H9 (cell line): ENCODE measurements at regions not wholly inside any gene's neighbourhood (a gene's known extent, or its start where the extent isn't known, plus 50 kb on each side); places are given as distances from the start of the nearest gene placed in this dataset.

Experiments
- DNase-seq: peaks from one replicate; pipeline ENCODE4 v3.0.0-alpha.2; 2017
- H2AFZ ChIP-seq: one replicate; pipeline ENCODE4 v1.6.1; 2013; ENCODE audit warnings: mild to moderate bottlenecking, low read length, control low read depth, moderate library complexity
- H2AK5ac ChIP-seq: 2 replicates; pipeline ENCODE4 v1.6.1; 2013; ENCODE audit warnings: low read length, control low read depth, mixed read lengths; ENCODE audit not compliant: insufficient read length
- H2BK120ac ChIP-seq: one replicate; pipeline ENCODE4 v1.6.1; 2013; ENCODE audit warnings: low read depth, mild to moderate bottlenecking, low read length, control low read depth, inconsistent platforms; ENCODE audit not compliant: poor library complexity, severe bottlenecking
- H2BK12ac ChIP-seq: 2 replicates; pipeline ENCODE4 v1.6.1; 2013; ENCODE audit warnings: low read length, control low read depth, mixed read lengths, low read depth; ENCODE audit not compliant: insufficient read length
- H2BK15ac ChIP-seq: 2 replicates; pipeline ENCODE4 v1.6.1; 2013; ENCODE audit warnings: low read depth, low read length, control low read depth
- H2BK20ac ChIP-seq: one replicate; pipeline ENCODE4 v1.6.1; 2013; ENCODE audit warnings: low read depth, mild to moderate bottlenecking, low read length, control low read depth, inconsistent platforms; ENCODE audit not compliant: poor library complexity, severe bottlenecking
- H2BK5ac ChIP-seq: 2 replicates; pipeline ENCODE4 v1.6.1; 2013; ENCODE audit warnings: low read length, control low read depth, mixed read lengths; ENCODE audit not compliant: insufficient read length
- H3K14ac ChIP-seq: 2 replicates; pipeline ENCODE4 v1.6.1; 2013; ENCODE audit warnings: low read length, control low read depth; ENCODE audit not compliant: insufficient read depth
- H3K18ac ChIP-seq: 2 replicates; pipeline ENCODE4 v1.6.1; 2013; ENCODE audit warnings: low read depth, mild to moderate bottlenecking, mixed read lengths, low read length, control low read depth; ENCODE audit not compliant: insufficient read length
- H3K23ac ChIP-seq: 2 replicates; pipeline ENCODE4 v1.6.1; 2013; ENCODE audit warnings: low read length, control low read depth, mixed read lengths, low read depth; ENCODE audit not compliant: insufficient read length
- H3K23me2 ChIP-seq: 2 replicates; pipeline ENCODE4 v1.6.1; 2013; ENCODE audit warnings: low read depth, mild to moderate bottlenecking, mixed read lengths, low read length, control low read depth; ENCODE audit not compliant: insufficient read length, poor library complexity, severe bottlenecking
- H3K27ac ChIP-seq: 2 replicates; pipeline ENCODE4 v1.5.1; 2013; ENCODE audit warnings: low read length, control low read depth, mixed read lengths, low read depth; ENCODE audit not compliant: insufficient read length
- H3K27me3 ChIP-seq: 2 replicates; pipeline ENCODE4 v1.6.1; 2013; ENCODE audit warnings: low read length, control low read depth, inconsistent platforms; ENCODE audit not compliant: insufficient read depth
- H3K4ac ChIP-seq: 2 replicates; pipeline ENCODE4 v1.6.1; 2013; ENCODE audit warnings: low read depth, mild to moderate bottlenecking, control low read depth, inconsistent platforms, low read length, moderate library complexity
- H3K4me1 ChIP-seq: 2 replicates; pipeline ENCODE4 v1.6.1; 2013; ENCODE audit warnings: low read length, control low read depth, inconsistent platforms; ENCODE audit not compliant: insufficient read depth
- H3K4me2 ChIP-seq: 2 replicates; pipeline ENCODE4 v1.6.1; 2013; ENCODE audit warnings: low read length, control low read depth, mixed read lengths; ENCODE audit not compliant: insufficient read length, insufficient read depth
- H3K56ac ChIP-seq: 2 replicates; pipeline ENCODE4 v1.6.1; 2013; ENCODE audit warnings: low read depth, mild to moderate bottlenecking, mixed read lengths, low read length, control low read depth; ENCODE audit not compliant: insufficient read length
- H3K79me1 ChIP-seq: 2 replicates; pipeline ENCODE4 v1.6.1; 2013; ENCODE audit warnings: low read depth, mild to moderate bottlenecking, moderate library complexity, low read length, control low read depth, inconsistent platforms; ENCODE audit not compliant: insufficient read depth, poor library complexity, severe bottlenecking
- H3K79me2 ChIP-seq: 2 replicates; pipeline ENCODE4 v1.6.1; 2013; ENCODE audit warnings: low read length, control low read depth, inconsistent platforms; ENCODE audit not compliant: insufficient read depth
- H3K9ac ChIP-seq: 2 replicates; pipeline ENCODE4 v1.6.1; 2013; ENCODE audit warnings: low read length, control low read depth, mixed read lengths; ENCODE audit not compliant: insufficient read length; ENCODE audit errors: extremely low read depth
- H3K9me3 ChIP-seq: one replicate; pipeline ENCODE4 v1.6.1; 2013; ENCODE audit warnings: low read depth, low read length, inconsistent platforms; ENCODE audit not compliant: control insufficient read depth
- H3T11ph ChIP-seq: one replicate; pipeline ENCODE4 v1.6.1; 2013; ENCODE audit warnings: mild to moderate bottlenecking, low read length, control low read depth, inconsistent platforms
- H4K20me1 ChIP-seq: one replicate; pipeline ENCODE4 v1.6.1; 2013; ENCODE audit not compliant: control insufficient read depth, insufficient read length, insufficient read depth
- H4K5ac ChIP-seq: 2 replicates; pipeline ENCODE4 v1.6.1; 2013; ENCODE audit warnings: low read depth, mild to moderate bottlenecking, mixed read lengths, low read length, control low read depth; ENCODE audit not compliant: insufficient read length
- H4K8ac ChIP-seq: replicated peaks from 2 replicates; pipeline ENCODE4 v1.6.1; 2013; ENCODE audit warnings: low read length, control low read depth, mixed read lengths, low read depth; ENCODE audit not compliant: insufficient read length
- H4K91ac ChIP-seq: 2 replicates; pipeline ENCODE4 v1.6.1; 2013; ENCODE audit warnings: low read depth, mild to moderate bottlenecking, moderate library complexity, mixed read lengths, low read length, control low read depth; ENCODE audit not compliant: insufficient read length
- H3K27ac Mint-ChIP-seq, 3 experiments: 2 replicates in 2 of 3; 3 replicates in 1 of 3; pipeline ENCODE4 v1.8.0; 2020 to 2021; ENCODE audit warnings: mixed read lengths in 3 of 3, mild to moderate bottlenecking in 1 of 3, moderate library complexity in 1 of 3
- H3K27me3 Mint-ChIP-seq: 2 replicates; pipeline ENCODE4 v1.8.0; 2021; ENCODE audit warnings: low read depth, mild to moderate bottlenecking, moderate library complexity, mixed read lengths
- H3K36me3 Mint-ChIP-seq, 3 experiments: 2 replicates in 2 of 3; 3 replicates in 1 of 3; pipeline ENCODE4 v1.8.0; 2020 to 2021; ENCODE audit warnings: low read depth in 3 of 3, mixed read lengths in 3 of 3; ENCODE audit not compliant: insufficient read depth in 1 of 3
- H3K4me1 Mint-ChIP-seq, 2 experiments: 2 replicates each; pipeline ENCODE4 v1.8.0; 2020; ENCODE audit warnings: mixed read lengths in 2 of 2
- H3K4me3 Mint-ChIP-seq, 2 experiments: 2 replicates in 1 of 2; 3 replicates in 1 of 2; pipeline ENCODE4 v1.8.0; 2020 to 2021; ENCODE audit warnings: mild to moderate bottlenecking in 2 of 2, mixed read lengths in 2 of 2, moderate library complexity in 1 of 2
- H3K9me3 Mint-ChIP-seq, 2 experiments: 2 replicates in 1 of 2; 3 replicates in 1 of 2; pipeline ENCODE4 v1.8.0; 2020; ENCODE audit warnings: mild to moderate bottlenecking in 2 of 2, mixed read lengths in 2 of 2, moderate library complexity in 1 of 2
- CTCF ChIP-seq: fragments of 200-600 bp; sonication (generic); conservative IDR thresholded peaks from 3 replicates; pipeline ENCODE4 v1.8.0; 2021; ENCODE audit warnings: antibody characterized with exemption, mild to moderate bottlenecking
- WGBS: extraction: QIAGEN DNeasy Blood & Tissue Kit; methylation state at CpG from one replicate; pipeline ENCODE4 v1.1.7; 2013; ENCODE audit warnings: missing lambda C conversion rate, low lambda C conversion rate, mixed read lengths; ENCODE audit not compliant: insufficient read length; ENCODE audit errors: extremely low coverage; 5-methylcytosine and 5-hydroxymethylcytosine counted together

GRCh38 chr17:13993106-13993505 is 76.2 kb upstream of the COX10 start:
- Mint-ChIP-seq H3K4me3 (no peak overlapping the region), H3K27me3 (no peaks in the 10 kb centered on the region), H3K36me3 (peaks cover 0 to 2% (median 0%) of the 10 kb centered on the region in 3 experiments; a peak in 3 of 7 replicates), H3K27ac (no peak overlapping the region), H3K9me3 (no peaks in the 10 kb centered on the region), H3K4me1 (peaks cover 4 to 6% of the 10 kb centered on the region in 2 experiments; a peak in 3 of 4 replicates)
- Histone ChIP-seq H2BK5ac (no peak overlapping the region), H3K79me2 (no peaks in the 10 kb centered on the region), H3K27me3 (no peaks in the 10 kb centered on the region), H3K14ac (no peak overlapping the region), H2BK120ac (no peak overlapping the region), H3K23ac (no peak overlapping the region), H3K56ac (no peak overlapping the region), H3K18ac (no peak overlapping the region), H2BK15ac (no peak overlapping the region), H2BK12ac (no peak overlapping the region), H3K9ac (no peak overlapping the region), H4K20me1 (no peaks in the 10 kb centered on the region), H4K5ac (no peak overlapping the region), H3T11ph (no peak overlapping the region), H3K23me2 (no peaks in the 10 kb centered on the region), H4K8ac (no peak overlapping the region), H2AFZ (no peak overlapping the region), H3K79me1 (no peaks in the 10 kb centered on the region), H3K27ac (no peak overlapping the region), H3K4me1 (peaks cover 6% of the 10 kb centered on the region; the same call in 1 of the 2 replicates), H4K91ac (no peak overlapping the region), H3K4ac (no peak overlapping the region), H2AK5ac (no peak overlapping the region), H3K4me2 (no peak overlapping the region), H3K9me3 (no peaks in the 10 kb centered on the region), H2BK20ac (no peak overlapping the region)
- WGBS: 100% methylated on average over 1 of the region's 6 CpGs
- no peak for TF ChIP-seq CTCF
- DNase-seq: no peak
